ENCODE measurements at regions not wholly inside any gene's neighbourhood (a gene's known extent, or its start where the extent isn't known, plus 50 kb on each side); places are given as distances from the start of the nearest gene placed in this dataset.

DNA sequence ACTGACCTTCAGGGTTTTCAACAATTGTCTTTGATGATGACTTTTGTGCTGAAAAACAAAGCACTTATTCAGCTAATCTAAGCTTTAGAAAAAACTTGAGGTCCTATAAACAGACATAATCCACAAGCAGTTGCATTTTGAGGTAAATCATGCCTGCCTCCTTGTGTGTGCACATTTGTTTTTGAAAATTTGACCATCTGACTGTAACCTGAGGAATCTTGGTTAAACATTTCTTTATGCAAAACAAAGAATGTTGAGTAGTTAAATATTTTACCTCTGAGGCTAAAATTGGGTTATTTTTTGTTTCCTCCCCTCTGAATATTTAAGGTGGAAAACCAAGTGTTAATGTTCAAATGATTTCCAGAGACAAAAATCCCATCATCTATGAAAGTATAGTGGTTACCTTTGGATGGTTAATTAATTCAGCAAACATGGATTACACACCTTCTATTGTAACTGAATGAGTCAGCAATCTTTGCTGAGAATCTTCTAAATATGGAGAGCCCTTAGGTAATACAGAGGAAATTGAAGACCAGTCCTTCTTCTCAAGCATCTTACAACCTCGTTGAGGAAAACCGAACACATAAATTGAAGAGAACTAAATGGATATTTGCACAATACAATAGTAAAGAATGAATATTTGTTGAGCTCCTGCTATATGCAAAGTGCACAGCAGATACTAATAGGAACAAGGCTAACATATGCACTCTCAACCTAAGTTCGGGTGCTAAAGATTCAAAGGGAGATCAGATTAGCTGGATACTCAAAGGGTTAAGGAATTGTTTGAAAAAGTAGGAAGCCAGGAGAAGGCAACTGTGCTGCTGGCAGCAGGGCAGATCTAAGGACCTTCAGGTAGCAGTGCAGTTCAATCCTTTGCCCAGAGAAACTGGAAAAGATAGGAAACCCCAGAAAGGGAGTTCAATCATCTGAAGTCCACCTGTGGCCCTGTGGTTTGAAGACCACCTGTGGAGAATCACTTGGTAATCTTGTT, 115.2 kb downstream of the BMP4 start:
- TF ChIP-seq, protein P1, sequence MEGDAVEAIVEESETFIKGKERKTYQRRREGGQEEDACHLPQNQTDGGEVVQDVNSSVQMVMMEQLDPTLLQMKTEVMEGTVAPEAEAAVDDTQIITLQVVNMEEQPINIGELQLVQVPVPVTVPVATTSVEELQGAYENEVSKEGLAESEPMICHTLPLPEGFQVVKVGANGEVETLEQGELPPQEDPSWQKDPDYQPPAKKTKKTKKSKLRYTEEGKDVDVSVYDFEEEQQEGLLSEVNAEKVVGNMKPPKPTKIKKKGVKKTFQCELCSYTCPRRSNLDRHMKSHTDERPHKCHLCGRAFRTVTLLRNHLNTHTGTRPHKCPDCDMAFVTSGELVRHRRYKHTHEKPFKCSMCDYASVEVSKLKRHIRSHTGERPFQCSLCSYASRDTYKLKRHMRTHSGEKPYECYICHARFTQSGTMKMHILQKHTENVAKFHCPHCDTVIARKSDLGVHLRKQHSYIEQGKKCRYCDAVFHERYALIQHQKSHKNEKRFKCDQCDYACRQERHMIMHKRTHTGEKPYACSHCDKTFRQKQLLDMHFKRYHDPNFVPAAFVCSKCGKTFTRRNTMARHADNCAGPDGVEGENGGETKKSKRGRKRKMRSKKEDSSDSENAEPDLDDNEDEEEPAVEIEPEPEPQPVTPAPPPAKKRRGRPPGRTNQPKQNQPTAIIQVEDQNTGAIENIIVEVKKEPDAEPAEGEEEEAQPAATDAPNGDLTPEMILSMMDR (conservative IDR thresholded peaks at IDR 0.05; ENCODE audit: low read depth in 2 of 2): no peak
- TF ChIP-seq, protein P2, sequence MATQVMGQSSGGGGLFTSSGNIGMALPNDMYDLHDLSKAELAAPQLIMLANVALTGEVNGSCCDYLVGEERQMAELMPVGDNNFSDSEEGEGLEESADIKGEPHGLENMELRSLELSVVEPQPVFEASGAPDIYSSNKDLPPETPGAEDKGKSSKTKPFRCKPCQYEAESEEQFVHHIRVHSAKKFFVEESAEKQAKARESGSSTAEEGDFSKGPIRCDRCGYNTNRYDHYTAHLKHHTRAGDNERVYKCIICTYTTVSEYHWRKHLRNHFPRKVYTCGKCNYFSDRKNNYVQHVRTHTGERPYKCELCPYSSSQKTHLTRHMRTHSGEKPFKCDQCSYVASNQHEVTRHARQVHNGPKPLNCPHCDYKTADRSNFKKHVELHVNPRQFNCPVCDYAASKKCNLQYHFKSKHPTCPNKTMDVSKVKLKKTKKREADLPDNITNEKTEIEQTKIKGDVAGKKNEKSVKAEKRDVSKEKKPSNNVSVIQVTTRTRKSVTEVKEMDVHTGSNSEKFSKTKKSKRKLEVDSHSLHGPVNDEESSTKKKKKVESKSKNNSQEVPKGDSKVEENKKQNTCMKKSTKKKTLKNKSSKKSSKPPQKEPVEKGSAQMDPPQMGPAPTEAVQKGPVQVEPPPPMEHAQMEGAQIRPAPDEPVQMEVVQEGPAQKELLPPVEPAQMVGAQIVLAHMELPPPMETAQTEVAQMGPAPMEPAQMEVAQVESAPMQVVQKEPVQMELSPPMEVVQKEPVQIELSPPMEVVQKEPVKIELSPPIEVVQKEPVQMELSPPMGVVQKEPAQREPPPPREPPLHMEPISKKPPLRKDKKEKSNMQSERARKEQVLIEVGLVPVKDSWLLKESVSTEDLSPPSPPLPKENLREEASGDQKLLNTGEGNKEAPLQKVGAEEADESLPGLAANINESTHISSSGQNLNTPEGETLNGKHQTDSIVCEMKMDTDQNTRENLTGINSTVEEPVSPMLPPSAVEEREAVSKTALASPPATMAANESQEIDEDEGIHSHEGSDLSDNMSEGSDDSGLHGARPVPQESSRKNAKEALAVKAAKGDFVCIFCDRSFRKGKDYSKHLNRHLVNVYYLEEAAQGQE (IDR thresholded peaks at IDR 0.05; ENCODE audit: unreplicated experiment): no peak
- TF ChIP-seq POLR2AphosphoS5 (IDR thresholded peaks at IDR 0.05; ENCODE audit: low read depth) (no peak), CREB1 (CRISPR knock-in tag; IDR thresholded peaks at IDR 0.05; ENCODE audit: low read depth) (no peak)

Measured in GM23338 (cell line).